NCI-H2029 (cell line): ENCODE measurements at regions not wholly inside any gene's neighbourhood (a gene's known extent, or its start where the extent isn't known, plus 50 kb on each side); places are given as distances from the start of the nearest gene placed in this dataset.
A peak's percentile ranks its signal among the peaks of the same experiment; 100 is the strongest.

Source experiments
- DNase-seq: peaks from one replicate; lab custom pipeline; 2025; lab: John Stamatoyannopoulos, UW

- no peak for DNase-seq
Observed at GRCh38 chr5:74094096-74094781, 468.2 kb downstream of the ARHGEF28 start.

GRCh38 chr5:74093561-74093960 is 467.6 kb downstream of the ARHGEF28 start:
- DNase-seq: no peak

DNA sequence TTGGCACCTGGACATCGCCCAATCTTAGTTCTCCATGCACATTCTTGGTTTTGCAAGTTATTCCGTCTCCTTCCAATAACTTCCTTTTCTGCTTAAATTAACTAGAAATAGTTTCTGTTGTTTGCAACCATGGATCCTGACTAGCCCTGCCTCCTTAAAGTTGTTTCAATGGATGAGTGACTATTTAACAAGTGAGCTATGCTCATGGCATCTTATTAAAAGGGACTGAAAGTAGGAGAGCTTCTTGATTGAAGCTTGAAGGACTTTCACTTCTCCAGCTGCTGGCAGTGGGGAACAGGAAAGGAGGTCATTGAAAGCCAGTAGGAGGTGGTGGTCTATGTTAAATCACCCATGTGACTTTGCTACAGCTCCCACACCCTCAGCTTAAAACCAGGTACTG is 466.8 kb downstream of the ARHGEF28 start:
- DNase-seq: no peak

- DNase-seq: peak; percentile 40
Observed at GRCh38 chr5:74085782-74086181, 459.8 kb downstream of the ARHGEF28 start.

DNA sequence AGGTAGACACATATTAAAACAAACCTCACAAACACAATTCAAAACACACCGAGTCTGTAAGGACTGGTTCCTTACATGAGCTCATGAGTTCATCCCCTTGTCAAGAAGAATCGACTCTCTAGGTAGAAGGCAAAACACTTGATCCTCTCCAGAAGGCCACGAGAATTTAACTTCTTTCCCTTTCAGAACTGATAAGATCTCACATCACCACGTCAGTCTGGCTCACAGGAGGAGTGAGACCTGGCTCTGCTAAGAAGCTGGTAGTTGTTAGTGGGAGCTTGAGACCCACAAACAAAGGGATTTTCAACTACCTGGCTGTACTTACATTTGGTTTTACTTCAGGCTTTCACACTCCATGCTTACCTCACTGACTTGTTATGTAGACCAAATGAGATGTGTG is 459.2 kb downstream of the ARHGEF28 start:
- DNase-seq: peak; percentile 37

DNA sequence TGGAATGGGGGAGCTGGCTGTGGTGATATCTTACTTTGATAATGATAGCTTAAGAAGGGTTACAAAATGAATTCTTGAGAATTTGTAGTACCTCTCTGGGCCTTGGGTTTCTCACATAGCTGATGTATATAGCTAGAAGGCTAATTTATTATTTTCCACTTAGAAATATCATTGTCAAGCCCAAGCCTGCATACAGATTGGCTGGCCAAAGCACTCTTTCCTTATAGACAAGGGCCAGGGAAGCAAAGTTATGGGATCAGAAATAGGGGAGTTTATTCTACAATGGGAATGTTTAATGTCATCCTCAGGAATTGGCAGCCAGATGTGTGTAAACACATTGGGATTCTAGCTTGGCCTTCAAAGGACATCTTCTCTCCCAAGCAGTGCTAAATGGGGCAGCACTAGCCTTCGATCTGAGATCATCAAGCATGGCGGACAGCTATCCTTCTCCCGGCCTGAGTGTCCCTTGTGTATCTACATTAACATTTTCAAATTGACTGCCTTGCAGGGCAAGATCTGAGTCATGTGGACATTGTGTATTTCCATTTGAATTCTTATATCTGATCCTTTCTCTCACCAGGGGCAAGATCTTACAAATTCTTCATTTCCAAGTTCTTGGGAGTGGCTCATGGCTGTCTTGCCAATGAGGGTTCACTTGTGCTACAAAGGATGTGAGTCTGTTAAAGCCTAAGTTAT is 457.2 kb downstream of the ARHGEF28 start:
- DNase-seq: no peak

GRCh38 chr5:74082512-74083055 is 456.6 kb downstream of the ARHGEF28 start:
- DNase-seq: peak; percentile 81

DNA sequence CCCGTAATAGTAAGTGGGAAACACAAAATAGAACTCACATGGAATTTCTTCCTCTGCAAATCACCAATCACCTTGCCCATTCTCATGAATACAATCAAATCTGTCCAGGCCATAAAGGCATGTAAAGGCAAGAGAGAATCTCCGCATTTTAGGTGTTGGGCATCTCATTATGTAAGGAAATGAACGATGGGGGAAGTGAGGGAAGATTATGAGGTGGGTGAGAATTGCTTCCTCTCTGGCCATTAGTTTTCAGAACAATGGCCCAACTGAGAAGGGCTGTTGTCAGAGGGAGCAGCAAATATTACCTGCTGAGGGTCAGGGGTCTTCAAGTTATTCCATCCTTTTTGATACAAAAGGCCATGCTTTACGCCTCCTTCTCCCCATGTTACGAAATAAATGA is 455.1 kb downstream of the ARHGEF28 start:
- DNase-seq: no peak

GRCh38 chr5:74079971-74080556 is 454.1 kb downstream of the ARHGEF28 start:
- no peak for DNase-seq

GRCh38 chr5:74075501-74076484 is 449.8 kb downstream of the ARHGEF28 start:
- no peak for DNase-seq

- DNase-seq: no peak
Observed at GRCh38 chr5:74074111-74074510, 448.1 kb downstream of the ARHGEF28 start.

DNA sequence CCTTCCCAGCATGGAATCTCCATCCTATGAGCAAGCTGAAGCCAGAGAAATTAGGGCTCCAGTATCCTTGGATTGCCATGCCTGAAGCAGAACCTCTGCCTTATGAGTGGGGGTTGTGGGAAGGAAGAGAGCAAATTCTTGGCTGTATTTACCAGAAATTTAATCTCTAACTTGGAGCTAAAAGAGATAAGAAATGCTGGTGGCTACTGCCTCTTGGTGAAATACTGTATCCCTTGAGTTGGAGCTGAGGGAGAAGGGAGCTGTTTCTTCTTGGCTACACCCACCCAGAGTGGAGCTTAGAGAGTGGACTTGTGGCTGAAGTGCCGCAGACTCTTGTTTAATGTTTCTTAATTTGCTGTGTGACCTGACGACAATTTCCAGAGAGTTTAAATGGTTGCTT is 447.3 kb downstream of the ARHGEF28 start:
- no peak for DNase-seq

- no peak for DNase-seq
Observed at GRCh38 chr5:74072646-74073045, 446.6 kb downstream of the ARHGEF28 start.

DNA sequence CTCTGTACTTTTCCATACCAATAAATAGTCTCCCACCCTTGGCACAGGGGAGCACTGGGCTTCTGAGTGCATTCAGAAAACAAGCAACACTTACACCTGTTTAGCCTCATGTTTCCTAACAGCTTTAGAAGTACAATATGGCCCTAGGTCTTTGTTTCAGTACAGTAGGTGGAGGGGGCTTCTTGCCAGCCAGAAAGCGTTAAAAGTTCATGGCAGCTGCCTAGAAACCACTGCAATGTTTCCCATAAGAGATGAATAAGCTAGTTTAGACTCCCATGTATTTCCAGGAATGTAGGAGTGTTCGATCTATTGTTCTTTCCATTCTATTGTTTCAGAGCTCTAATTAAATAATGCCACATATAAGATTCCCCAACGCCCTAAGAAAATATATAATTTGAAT is 444.8 kb downstream of the ARHGEF28 start:
- DNase-seq: no peak

- no peak for DNase-seq
Observed at GRCh38 chr5:74069741-74070140, 443.7 kb downstream of the ARHGEF28 start.

GRCh38 chr5:74067748-74068541 is 441.9 kb downstream of the ARHGEF28 start:
- DNase-seq: peak; percentile 29

DNA sequence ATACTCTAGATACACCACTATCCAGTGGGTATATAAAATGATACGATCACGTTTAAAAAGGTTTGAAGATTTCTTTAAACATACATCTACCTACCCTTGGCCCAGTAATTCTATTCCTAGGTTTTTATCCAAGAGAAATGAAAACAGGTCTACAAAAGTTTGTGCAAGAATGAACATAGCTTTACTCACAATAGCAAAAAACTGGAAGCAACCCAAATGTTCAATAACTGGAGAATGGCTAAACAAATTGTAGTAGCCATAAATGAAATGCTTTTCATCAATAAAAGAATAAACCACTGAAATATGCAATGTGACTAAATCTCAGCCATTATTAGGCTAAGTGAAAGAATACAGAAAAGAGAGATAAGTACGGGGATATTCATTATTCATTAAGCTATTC is 438.9 kb downstream of the ARHGEF28 start:
- DNase-seq: no peak

- no peak for DNase-seq
Observed at GRCh38 chr5:74064225-74064624, 438.2 kb downstream of the ARHGEF28 start.

GRCh38 chr5:74063821-74064220 is 437.8 kb downstream of the ARHGEF28 start:
- DNase-seq: no peak

- DNase-seq: no peak
Observed at GRCh38 chr5:74063346-74063745, 437.4 kb downstream of the ARHGEF28 start.

- DNase-seq: no peak
Observed at GRCh38 chr5:74061292-74061691, 435.3 kb downstream of the ARHGEF28 start.
